Stimulated activated memory B cell treated with anti-CD40 and anti-IgM and Interleukin-4, amounts not matched to agents 10 μg/mL and 1 μg/mL and 100 μg/mL, for 72 hours (primary cell): ENCODE measurements at regions not wholly inside any gene's neighbourhood (a gene's known extent, or its start where the extent isn't known, plus 50 kb on each side); places are given as distances from the start of the nearest gene placed in this dataset.

ENCODE experiments used
- ATAC-seq: fragments of 150-1000 bp; cut with Tn5 transposase; 2 replicates; pipeline ENCODE4 v1.10.0; 2021
- H3K27ac Mint-ChIP-seq: one replicate; pipeline ENCODE4 v1.8.0; 2022; ENCODE audit warnings: mild to moderate bottlenecking, mixed read lengths
- H3K27me3 Mint-ChIP-seq: one replicate; pipeline ENCODE4 v1.8.0; 2022; ENCODE audit warnings: mixed read lengths
- H3K36me3 Mint-ChIP-seq: one replicate; pipeline ENCODE4 v1.8.0; 2022; ENCODE audit warnings: mixed read lengths
- H3K4me1 Mint-ChIP-seq: one replicate; pipeline ENCODE4 v1.8.0; 2022; ENCODE audit warnings: mixed read lengths
- H3K4me3 Mint-ChIP-seq: one replicate; pipeline ENCODE4 v1.8.0; 2022; ENCODE audit warnings: mild to moderate bottlenecking, moderate library complexity, mixed read lengths
- H3K9me3 Mint-ChIP-seq: one replicate; pipeline ENCODE4 v1.8.0; 2022; ENCODE audit warnings: mixed read lengths

DNA sequence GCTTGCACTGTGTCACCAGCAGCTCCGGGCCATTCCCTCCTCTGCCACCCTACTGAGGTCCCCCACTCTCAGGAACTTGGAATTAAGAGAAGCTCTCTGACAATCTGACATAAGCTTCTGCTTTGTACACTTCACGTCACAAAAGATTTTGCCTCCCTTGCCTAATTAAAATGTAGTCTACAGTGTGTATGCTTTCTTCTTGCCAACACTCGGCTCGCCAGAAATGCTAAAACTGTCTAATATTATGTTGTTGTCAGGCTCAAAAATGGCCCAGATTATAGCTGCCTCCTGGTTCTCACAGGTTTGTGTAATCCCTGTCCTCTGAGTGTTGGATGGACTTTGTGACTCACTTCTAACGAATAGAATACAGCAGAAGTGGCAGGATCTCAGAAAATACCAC, 474.7 kb downstream of the MBD2 start:
- H3K4me1 Mint-ChIP-seq, result no peaks in the 10 kb centered on the region
- H3K4me3 Mint-ChIP-seq, result no peak overlapping the region
- ATAC-seq, result no peak
- H3K27me3 Mint-ChIP-seq, result no peaks in the 10 kb centered on the region
- no peak overlapping the region for H3K27ac Mint-ChIP-seq
- no peaks in the 10 kb centered on the region for H3K36me3 Mint-ChIP-seq
- no peaks in the 10 kb centered on the region for H3K9me3 Mint-ChIP-seq

DNA sequence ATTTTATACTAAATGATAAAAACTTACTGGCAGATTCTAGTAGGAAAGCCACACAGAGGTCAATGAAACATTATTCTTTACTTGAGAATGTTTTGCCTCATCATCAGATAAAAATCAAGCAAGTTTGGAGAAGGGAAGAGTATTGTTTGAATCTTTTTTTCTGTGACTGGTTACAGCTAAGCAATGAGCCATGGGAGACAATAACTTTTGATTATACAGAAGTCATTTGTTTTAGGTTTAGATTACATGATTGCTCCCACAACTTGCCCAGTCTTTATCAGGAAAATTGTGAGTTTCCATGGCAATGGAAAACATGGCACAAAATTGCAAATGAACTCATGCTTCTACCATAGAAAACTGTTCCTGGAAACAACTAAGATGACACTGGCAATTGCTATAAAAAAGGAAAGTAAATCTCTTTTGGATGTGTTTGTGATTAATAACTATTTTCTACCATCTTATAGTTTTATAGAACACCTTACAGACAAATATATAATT, 476.8 kb downstream of the MBD2 start:
- no peak for ATAC-seq
- no peaks in the 10 kb centered on the region for H3K36me3 Mint-ChIP-seq
- no peaks in the 10 kb centered on the region for H3K27me3 Mint-ChIP-seq
- no peak overlapping the region for H3K27ac Mint-ChIP-seq
- H3K4me3 Mint-ChIP-seq, result no peak overlapping the region
- H3K9me3 Mint-ChIP-seq, result peaks cover 2% of the 10 kb centered on the region
- no peaks in the 10 kb centered on the region for H3K4me1 Mint-ChIP-seq

DNA sequence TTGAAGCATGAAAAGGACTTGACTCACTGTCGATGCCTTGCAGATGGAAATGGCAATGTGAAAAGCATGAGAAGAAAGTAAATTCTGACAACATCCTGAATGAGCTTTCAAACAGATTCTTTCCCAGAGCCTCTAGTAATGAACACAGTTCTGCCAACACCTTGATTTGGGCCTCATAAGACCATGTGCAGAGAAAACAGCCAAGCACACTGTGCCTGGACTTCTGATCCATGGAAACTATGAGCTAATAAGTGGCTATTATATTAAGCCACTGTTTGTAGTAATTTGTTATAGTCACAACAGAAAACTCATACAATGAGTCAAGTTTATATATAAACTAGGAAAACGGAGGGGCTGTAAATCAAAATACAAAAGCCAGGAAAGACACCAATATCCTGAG, 477.3 kb downstream of the MBD2 start:
- H3K4me3 Mint-ChIP-seq, result no peak overlapping the region
- H3K9me3 Mint-ChIP-seq, result peaks cover 2% of the 10 kb centered on the region
- H3K36me3 Mint-ChIP-seq, result no peaks in the 10 kb centered on the region
- ATAC-seq, result no peak
- no peaks in the 10 kb centered on the region for H3K4me1 Mint-ChIP-seq
- H3K27ac Mint-ChIP-seq, result no peak overlapping the region
- H3K27me3 Mint-ChIP-seq, result no peaks in the 10 kb centered on the region

DNA sequence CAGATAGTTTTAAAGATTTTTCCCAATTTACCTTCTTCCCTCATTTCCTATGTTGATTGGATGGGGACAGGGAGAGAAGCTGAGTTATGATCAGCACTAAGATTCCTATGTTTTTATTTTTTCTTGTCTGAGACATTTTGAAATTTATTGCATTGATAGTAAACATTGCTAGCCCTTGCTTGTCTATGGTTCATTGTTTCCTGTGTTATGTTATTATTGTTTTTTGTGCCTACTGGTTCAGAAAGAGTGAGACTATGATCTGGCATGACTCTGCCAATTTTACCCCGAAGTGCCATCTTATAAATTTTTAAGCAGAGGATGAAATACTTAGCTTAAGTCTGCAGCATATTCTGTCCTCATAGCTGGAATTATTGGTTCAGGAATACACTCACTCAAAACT, 478.5 kb downstream of the MBD2 start:
- Mint-ChIP-seq H3K36me3 (no peaks in the 10 kb centered on the region), H3K9me3 (peaks cover 2% of the 10 kb centered on the region), H3K27ac (no peak overlapping the region), H3K4me1 (no peaks in the 10 kb centered on the region), H3K27me3 (no peaks in the 10 kb centered on the region), H3K4me3 (no peak overlapping the region)
- no peak for ATAC-seq

DNA sequence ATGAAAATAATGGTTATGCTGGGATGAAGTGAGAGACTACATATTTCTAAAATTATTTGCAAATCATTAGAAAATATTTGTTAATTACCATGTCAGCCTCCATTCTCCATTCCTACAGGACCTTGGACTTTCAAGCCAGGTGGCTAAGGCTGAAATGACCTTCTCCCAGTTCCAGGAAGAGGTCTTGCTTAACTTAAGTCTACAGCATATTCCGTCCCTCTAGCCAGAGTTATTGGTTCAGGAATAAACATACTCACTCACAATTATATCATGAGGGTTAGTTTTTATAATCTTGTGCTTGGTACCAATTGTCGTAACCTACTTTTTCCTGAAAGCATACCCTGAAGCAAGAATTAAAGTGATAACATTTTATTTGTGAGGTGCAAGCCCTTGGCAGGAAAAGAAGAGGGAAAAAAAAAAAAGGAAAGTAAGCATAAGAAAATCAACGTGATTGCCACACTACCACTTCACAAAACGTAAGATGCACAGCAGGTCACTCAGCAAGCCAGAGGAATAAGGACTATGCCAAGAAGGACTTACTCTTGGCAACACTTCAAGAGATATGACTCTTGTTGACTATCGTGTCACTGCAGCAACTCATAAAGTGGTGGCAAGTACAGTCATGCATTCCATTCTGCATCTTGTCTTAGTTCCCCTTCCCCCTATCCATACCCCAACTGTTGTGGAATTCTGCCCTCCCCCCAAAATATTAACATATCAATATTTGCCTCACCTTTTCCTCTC, 479.1 kb downstream of the MBD2 start:
- no peak for ATAC-seq
- Mint-ChIP-seq H3K36me3 (no peaks in the 10 kb centered on the region), H3K27me3 (no peaks in the 10 kb centered on the region), H3K9me3 (peaks cover 2% of the 10 kb centered on the region), H3K4me1 (no peaks in the 10 kb centered on the region), H3K27ac (no peak overlapping the region), H3K4me3 (no peak overlapping the region)

DNA sequence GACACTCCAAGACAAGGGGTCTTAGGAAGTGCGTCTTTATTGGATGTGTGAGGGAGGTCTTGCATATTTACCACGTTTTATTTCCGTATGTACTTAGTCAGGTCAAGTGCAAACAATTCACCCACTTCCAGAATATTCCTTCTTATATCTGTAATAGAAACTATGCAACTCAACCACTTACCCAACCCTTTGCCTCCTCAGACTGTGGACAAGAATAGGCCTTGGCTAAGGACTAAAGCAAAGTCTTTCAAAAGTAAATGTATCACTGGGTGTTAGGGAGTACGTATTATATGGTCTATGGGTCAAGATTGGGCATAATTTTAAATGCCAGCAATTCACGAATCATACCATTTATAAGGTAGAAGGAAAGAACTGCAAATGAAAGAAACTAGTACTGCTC, 484.8 kb downstream of the MBD2 start:
- Mint-ChIP-seq H3K27ac (no peak overlapping the region), H3K4me3 (no peak overlapping the region), H3K4me1 (no peaks in the 10 kb centered on the region), H3K27me3 (no peaks in the 10 kb centered on the region), H3K9me3 (peaks cover 2% of the 10 kb centered on the region), H3K36me3 (no peaks in the 10 kb centered on the region)
- ATAC-seq, result no peak

DNA sequence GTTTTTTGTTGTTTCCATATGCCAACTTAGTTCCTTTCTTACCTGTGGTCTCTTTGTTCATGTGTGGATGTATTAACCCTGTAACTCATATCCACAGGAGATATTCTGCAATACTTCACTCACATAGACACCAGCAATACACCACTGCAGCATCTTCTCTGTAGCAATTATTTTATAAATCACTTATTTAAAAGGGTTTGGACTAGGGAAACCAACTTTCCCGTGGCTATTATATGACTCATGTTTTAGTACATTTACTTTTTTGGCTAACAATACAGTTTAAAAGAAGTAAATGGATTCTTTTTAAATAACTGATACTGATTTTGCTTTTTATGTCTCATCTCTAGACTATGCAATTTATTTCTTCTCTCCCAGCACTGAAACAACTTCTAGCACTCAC, 488.9 kb downstream of the MBD2 start:
- no peak overlapping the region for H3K4me3 Mint-ChIP-seq
- no peaks in the 10 kb centered on the region for H3K36me3 Mint-ChIP-seq
- no peaks in the 10 kb centered on the region for H3K9me3 Mint-ChIP-seq
- no peak for ATAC-seq
- no peaks in the 10 kb centered on the region for H3K27me3 Mint-ChIP-seq
- H3K27ac Mint-ChIP-seq, result no peak overlapping the region
- no peaks in the 10 kb centered on the region for H3K4me1 Mint-ChIP-seq

DNA sequence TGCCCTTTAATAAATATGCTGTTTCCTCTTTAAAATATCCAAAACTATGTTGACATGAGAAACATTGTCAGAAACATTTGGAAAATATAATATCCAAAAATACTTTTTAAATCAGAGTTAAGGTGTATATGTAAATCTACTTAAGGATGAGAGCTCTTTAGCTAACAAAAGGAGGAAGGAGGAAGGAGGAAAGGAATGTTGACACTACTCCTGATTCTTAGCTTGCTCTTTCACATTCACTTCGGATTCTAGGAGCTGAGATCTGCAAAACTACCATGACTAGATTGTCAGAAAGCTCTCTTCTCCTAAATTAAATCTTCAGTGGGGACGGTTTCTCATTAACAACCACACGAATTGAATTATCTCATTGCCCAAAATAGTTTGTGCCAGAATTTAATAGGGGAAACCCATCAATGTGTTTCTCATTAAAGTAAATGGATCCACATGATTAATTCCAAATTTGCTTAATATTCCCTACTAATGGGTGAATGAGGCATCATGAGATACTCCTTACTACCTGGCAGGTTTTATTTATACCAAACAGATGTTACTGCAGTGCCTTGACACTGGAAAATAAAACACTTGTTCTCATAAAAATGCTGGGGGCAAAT, 509.1 kb downstream of the MBD2 start:
- H3K27ac Mint-ChIP-seq, result no peak overlapping the region
- no peak overlapping the region for H3K4me3 Mint-ChIP-seq
- no peaks in the 10 kb centered on the region for H3K27me3 Mint-ChIP-seq
- no peaks in the 10 kb centered on the region for H3K36me3 Mint-ChIP-seq
- H3K9me3 Mint-ChIP-seq, result no peaks in the 10 kb centered on the region
- H3K4me1 Mint-ChIP-seq, result no peaks in the 10 kb centered on the region
- no peak for ATAC-seq

DNA sequence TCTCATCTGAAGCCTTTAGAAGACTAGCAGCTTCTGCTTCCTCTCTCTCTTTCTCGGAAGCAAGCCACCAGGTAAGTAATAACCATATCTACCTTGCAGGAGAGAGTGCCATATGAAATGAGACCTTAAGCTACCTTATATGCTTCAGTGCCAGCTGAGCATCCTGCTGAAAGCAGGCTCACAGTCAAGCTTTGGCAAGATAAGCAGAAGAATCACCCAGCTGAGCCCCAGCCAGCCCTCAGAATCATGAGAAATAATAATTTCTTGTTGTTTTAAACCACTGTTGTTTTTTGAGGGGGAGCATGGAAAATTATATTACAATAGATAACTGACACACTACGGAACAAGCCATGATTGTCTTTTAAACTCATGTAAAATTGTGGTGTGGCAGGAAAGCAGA, 514.4 kb downstream of the MBD2 start:
- Mint-ChIP-seq H3K27me3 (no peaks in the 10 kb centered on the region), H3K36me3 (no peaks in the 10 kb centered on the region), H3K9me3 (peaks cover 2% of the 10 kb centered on the region), H3K4me3 (no peak overlapping the region), H3K27ac (no peak overlapping the region), H3K4me1 (no peaks in the 10 kb centered on the region)
- ATAC-seq, result no peak

DNA sequence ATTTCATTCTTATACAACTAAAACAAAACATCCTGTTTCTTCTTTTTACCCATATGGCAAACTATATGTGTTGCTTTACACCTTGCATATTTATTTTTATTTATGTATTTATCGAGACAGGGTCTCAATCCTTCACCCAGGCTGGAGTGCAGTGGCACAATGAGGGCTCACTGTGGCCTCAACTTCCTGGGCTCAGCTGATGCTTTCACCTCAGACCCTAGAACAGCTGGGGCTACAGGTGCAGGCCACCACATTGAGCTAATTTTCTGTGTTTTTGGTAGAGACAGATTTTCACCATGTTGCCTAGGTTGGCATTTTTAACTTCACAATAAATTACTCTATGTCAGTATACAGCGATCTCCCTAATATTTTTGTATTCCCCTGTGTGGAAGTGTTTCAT, 522.0 kb downstream of the MBD2 start:
- peaks cover 2% of the 10 kb centered on the region for H3K9me3 Mint-ChIP-seq
- ATAC-seq, result no peak
- no peak overlapping the region for H3K4me3 Mint-ChIP-seq
- no peaks in the 10 kb centered on the region for H3K36me3 Mint-ChIP-seq
- H3K27me3 Mint-ChIP-seq, result no peaks in the 10 kb centered on the region
- no peak overlapping the region for H3K27ac Mint-ChIP-seq
- no peaks in the 10 kb centered on the region for H3K4me1 Mint-ChIP-seq

DNA sequence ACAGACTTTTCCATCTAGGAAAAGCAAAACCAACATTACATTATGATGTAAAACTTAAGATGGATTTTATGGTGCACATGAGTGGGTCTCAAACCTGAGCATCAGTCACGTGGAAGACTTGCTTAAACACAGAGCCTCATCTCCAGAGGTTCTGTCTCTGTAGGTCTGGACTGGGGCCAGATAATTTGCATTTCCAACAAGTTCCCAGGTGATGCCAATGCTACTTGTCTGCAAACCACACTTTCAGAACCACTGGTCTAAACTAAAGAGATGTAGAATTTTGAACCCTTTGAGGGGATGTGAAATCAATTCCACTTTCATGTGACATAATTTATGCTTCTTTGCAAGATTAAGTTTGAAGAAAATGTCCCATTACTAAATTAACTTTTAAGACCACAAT, 522.8 kb downstream of the MBD2 start:
- no peaks in the 10 kb centered on the region for H3K36me3 Mint-ChIP-seq
- H3K4me3 Mint-ChIP-seq, result no peak overlapping the region
- H3K9me3 Mint-ChIP-seq, result peaks cover 2% of the 10 kb centered on the region
- no peaks in the 10 kb centered on the region for H3K4me1 Mint-ChIP-seq
- H3K27me3 Mint-ChIP-seq, result no peaks in the 10 kb centered on the region
- no peak for ATAC-seq
- no peak overlapping the region for H3K27ac Mint-ChIP-seq

DNA sequence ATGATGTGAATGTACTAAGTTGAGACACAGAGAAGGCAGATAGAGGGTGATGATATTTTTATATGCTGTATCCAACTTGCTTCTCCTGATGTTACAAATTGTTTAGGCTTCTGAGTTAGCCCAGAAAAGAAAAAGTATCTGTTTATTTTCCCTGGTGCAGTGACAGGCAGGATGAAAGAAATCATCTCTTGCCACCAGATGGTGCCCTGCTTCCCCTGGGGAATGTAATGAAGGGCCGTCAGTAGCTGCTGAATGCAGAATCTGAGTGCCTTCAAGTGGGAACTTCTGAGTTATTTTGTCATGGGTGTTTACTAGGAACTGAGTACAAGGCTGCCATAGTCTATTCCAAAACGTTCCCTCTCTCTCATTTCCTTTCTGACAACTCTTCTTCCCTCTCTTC, 525.6 kb downstream of the MBD2 start:
- Mint-ChIP-seq H3K4me1 (no peaks in the 10 kb centered on the region), H3K27ac (no peak overlapping the region), H3K27me3 (no peaks in the 10 kb centered on the region), H3K4me3 (no peak overlapping the region), H3K9me3 (peaks cover 6% of the 10 kb centered on the region), H3K36me3 (no peaks in the 10 kb centered on the region)
- no peak for ATAC-seq

DNA sequence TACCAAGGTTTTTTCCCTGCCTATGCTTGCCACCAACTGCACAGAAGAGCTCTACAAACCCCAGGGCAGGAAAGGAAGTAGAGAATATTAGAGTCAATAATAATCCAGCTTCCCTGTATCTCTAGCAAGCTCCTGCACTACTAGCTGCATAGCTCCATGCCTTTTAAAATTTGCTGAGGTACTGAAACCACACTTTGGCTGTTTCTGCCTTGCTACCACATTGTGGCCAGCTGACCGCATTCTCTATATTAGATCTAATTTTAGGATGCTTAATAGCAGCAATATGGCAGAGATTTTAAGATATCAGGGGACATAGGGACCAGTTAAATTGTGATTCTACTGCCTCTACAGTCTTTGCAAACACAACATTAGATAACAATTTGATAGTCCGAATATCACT, 534.6 kb downstream of the MBD2 start:
- no peak overlapping the region for H3K4me3 Mint-ChIP-seq
- no peaks in the 10 kb centered on the region for H3K9me3 Mint-ChIP-seq
- no peaks in the 10 kb centered on the region for H3K36me3 Mint-ChIP-seq
- no peak for ATAC-seq
- H3K27me3 Mint-ChIP-seq, result no peaks in the 10 kb centered on the region
- H3K4me1 Mint-ChIP-seq, result no peaks in the 10 kb centered on the region
- no peak overlapping the region for H3K27ac Mint-ChIP-seq

DNA sequence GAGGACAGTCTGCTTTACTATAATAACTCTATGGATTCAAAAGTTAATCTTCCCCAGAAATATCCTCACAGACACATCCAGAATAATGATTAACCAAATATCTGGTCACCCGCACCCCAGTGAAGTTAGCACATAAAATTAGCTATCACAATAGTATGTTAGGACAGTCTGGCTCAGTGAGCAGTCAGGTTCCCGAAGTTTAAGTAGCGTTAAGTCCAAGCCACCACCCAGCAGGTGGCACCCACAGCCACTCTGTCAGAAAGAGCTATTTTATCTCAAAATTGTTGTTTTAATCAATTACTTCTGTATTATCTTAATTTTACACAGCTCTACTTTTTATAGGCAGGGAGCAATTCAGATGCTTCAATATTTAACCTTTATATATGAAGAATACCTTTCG, 537.5 kb downstream of the MBD2 start:
- Mint-ChIP-seq H3K9me3 (peaks cover 3% of the 10 kb centered on the region), H3K36me3 (no peaks in the 10 kb centered on the region), H3K4me1 (no peaks in the 10 kb centered on the region), H3K27me3 (no peaks in the 10 kb centered on the region), H3K4me3 (no peak overlapping the region), H3K27ac (no peak overlapping the region)
- ATAC-seq, result no peak

DNA sequence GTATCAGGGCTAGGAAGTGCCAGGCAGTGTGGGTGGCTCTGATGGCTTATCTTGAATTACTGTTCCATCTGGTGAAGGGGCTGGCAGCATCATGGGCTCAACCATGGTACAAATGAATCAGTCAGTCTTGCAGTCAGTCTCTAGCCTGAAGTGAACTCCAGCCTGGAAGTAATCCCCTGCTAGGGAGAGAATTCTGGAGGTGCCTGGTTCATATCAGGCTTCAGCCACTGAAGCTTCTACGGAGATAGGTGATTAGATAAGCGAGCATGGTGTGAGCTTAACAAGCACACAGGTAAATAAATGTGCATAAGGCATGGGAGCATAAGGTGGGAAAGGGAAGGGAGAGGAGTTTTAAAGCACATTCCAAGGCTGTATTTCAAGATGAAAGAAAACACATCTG, 541.7 kb downstream of the MBD2 start:
- no peaks in the 10 kb centered on the region for H3K4me1 Mint-ChIP-seq
- no peak overlapping the region for H3K4me3 Mint-ChIP-seq
- no peaks in the 10 kb centered on the region for H3K27me3 Mint-ChIP-seq
- H3K9me3 Mint-ChIP-seq, result peaks cover 6% of the 10 kb centered on the region
- ATAC-seq, result peak; percentile 41
- H3K27ac Mint-ChIP-seq, result no peak overlapping the region
- H3K36me3 Mint-ChIP-seq, result no peaks in the 10 kb centered on the region

DNA sequence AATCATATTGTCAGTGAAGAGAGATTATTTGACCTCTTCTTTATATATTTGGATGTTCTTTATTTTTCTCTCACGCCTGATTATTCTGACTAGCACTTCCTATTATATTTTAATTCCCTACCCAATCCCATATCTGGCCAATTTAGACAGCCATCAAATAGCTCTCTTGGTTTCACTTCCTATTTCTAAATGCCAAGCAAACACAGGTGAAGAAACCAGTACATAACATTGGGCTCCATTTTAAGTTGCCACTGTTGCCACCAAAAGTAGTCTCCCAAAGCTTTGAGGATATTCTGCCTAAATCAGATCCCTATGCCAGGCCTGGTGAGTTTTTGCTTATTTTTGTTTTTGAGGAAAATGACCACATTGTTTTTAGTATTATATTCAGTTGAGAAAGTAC, 547.0 kb downstream of the MBD2 start:
- Mint-ChIP-seq H3K9me3 (peaks cover 3% of the 10 kb centered on the region), H3K36me3 (no peaks in the 10 kb centered on the region), H3K27ac (no peak overlapping the region), H3K27me3 (no peaks in the 10 kb centered on the region), H3K4me3 (no peak overlapping the region), H3K4me1 (no peaks in the 10 kb centered on the region)
- no peak for ATAC-seq
